HUDEP-2 (cell line): ENCODE measurements at regions not wholly inside any gene's neighbourhood (a gene's known extent, or its start where the extent isn't known, plus 50 kb on each side); places are given as distances from the start of the nearest gene placed in this dataset.

ENCODE experiments used
- DNase-seq, 76 experiments: peaks; one replicate each; lab custom pipeline; 2025; ENCODE audit not compliant: unreplicated experiment in 76 of 76; lab: John Stamatoyannopoulos, UW

- no peak for DNase-seq
Observed at GRCh38 chr13:68697551-68697950, 1410.1 kb upstream of the ATXN8OS start.

- no peak for DNase-seq
Observed at GRCh38 chr13:68696907-68697306, 1410.7 kb upstream of the ATXN8OS start.

DNA sequence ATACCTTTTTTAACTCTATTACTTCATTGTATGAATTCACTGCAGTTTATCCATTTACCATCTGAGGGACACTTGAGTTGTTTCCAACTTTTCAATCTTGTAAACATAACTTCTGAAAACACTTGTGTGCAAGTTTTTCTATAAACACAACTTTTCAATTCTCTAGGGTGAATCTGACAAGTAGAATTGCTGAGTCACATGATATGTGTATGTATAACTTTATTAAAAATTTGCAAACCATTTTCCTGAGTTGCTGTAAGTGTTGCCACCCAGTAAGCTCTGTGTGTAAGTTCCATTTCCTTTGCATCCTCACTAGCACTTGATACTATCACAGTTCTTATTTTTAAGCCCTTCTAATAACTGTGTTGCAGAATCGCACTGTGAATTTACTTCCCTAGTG lies 1415.6 kb upstream of the ATXN8OS start:
- no peak for DNase-seq

GRCh38 chr13:68690567-68690966 lies 1417.1 kb upstream of the ATXN8OS start:
- no peak for DNase-seq

DNA sequence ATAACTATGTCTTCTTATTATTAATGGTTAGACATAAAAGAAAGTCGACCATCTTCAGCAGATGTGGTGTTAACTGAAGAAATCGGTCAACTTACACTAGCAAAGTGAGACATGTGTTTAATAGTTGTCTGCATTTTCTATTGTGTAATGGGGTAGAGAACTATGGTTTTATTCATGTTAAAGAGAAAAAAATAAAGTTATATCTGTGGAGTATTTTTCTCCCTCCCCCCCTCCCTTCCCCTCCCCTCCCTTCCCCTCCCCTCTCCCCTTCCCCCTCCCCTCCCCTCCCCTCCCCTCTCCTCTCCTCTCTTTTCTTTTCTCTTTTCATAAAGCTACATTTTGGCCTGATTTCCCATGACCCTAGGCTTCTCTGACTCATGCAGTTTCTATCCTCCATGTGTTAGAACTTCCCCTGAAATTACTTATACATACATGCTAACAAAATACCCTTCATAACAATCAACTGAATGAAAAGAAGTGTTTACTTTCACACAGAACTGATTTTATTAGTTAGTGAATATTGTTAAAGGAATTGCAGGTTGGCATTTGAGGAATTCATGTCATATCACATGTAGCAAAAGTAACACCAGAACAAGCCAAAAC lies 1431.0 kb upstream of the ATXN8OS start:
- DNase-seq = no peak

DNA sequence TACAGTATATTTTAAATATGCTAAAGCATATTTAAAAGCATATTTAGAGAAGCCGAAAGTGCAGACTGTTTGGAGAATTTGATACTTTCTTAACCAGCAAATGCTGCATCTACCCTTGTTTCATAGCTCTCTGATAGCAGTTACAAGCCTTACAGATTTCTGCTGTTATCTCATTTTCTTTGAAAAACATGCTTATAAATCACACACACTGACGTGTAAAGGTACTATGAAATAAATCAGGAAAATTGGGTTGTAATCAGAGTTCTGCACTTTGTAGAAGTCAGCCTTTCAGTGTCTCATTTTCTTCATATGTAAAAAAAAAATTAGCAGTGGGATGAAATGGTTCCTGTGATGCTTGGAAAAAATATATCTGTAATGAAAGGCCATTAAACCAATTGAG lies 1432.4 kb upstream of the ATXN8OS start:
- no peak for DNase-seq

DNA sequence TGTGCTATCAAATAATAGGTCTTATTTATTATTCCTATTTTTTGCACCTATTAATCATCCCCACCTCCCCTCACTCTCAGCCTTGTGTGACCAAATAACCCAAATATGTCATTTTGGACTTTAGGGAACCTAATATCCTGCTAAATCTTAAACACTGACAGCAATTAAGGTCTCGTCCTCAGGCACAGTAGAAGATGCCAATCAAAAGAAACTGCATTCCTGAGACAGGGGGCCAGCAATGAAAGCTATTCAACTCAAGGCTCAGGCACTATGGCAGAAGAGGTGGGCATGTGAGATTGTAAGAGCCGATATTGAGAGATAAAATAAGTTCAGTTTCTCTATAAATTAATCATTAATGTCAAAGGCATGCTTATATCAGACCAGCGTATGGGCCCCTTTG lies 1437.7 kb upstream of the PCDH9 start:
- DNase-seq = no peak

GRCh38 chr13:68666774-68667397 lies 1436.8 kb upstream of the PCDH9 start:
- DNase-seq = no peak

GRCh38 chr13:68645814-68646213 lies 1415.7 kb upstream of the PCDH9 start:
- no peak for DNase-seq

DNA sequence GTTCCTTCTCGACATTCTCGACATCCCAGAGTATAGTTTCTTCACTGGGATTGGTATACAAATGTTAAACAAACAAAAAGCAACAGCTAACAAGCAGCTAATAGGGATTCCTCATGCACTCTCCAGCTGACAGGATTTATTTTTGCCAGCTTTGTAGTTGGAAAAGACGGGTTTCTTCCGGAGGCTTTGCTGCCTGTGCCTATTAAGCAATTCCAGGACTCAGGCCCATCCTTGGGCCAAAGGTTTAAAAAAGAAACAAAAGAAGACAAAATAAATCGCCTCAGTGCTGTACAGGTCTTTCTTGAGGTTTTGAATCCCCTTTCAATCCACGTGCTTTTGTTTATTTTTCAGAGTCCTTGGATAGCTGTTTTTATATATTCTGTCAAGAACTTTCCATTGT lies 1414.5 kb upstream of the PCDH9 start:
- no peak for DNase-seq

DNA sequence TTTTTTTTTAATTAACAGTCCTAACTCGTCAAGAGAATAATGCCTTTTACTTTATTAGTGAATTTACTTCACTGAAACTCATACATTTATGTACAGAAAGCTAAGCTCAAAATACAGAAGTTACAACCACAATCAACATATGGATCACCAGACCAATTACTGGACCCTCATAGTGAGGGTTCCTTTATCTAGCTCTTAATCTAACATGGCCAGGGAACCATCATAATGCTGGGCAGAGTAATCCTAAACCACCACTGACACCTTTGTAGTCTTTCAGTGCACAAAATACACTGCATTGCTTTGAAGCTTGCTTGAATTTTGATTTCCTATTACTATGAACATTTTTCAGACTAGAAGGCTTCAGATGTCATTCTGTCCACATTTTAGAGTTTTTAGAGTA lies 1406.6 kb upstream of the PCDH9 start:
- no peak for DNase-seq

GRCh38 chr13:68628994-68629393 lies 1398.9 kb upstream of the PCDH9 start:
- DNase-seq = no peak

DNA sequence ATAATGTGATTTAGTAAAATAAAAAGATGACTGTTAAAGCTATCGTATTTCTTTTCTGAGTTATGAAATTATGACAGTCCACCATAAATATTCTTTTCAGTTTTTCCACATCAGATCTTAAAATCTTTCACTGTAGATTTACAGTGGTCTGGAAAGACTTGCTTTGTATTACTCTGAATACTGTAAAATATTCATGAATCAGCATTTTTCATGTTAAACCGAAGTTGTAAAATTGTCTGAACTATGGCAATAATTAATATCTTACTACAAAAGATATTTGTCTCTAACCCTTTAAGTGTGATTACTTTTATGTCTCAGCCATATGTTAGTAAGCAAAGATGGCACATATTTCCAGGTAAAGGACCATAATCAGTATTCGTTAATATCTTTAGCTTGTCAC lies 1397.2 kb upstream of the PCDH9 start:
- DNase-seq = no peak

- DNase-seq = no peak
Observed at GRCh38 chr13:68616600-68617222, 1386.6 kb upstream of the PCDH9 start.

DNA sequence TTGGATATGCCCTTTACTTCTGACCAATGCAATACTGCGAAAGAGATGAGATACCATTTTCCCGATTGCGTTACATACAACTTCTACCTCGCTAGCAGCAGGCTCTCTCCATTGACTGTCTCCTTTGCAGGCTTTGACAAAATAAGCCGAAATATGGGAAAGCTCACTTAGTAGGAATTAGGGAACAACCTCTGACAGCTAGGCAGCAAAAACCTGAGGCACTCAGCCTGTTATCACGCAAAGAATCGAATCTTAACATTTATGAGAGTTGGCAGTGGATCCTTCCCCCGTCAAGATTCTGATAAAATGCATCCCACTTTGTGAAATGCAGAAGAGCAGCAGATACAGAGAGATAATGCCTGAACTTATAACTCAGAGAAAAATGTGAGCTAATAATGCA lies 1379.5 kb upstream of the PCDH9 start:
- no peak for DNase-seq

DNA sequence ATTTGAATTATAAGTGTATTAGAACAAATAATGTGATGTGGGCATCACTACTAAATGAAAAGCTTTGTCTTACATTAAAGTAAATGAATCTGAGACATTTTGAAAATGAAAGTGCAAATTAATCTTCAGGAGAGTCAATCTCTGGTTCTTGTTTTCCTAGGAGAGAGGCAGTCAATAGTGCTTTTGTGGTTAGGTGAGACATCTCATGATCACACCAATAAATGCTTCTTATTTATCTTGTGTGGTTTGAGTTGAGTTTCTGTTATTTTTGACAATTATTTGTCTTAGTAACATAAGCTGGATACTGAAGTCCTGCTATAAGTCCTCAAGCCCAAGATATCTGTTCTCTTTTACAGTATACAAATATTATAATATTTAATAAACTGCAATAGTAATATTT lies 1378.0 kb upstream of the PCDH9 start:
- DNase-seq = no peak

GRCh38 chr13:68597641-68598040 lies 1367.5 kb upstream of the PCDH9 start:
- DNase-seq = no peak

GRCh38 chr13:68588623-68589022 lies 1358.5 kb upstream of the PCDH9 start:
- DNase-seq = no peak

- no peak for DNase-seq
Observed at GRCh38 chr13:68584776-68585175, 1354.6 kb upstream of the PCDH9 start.

- DNase-seq = no peak
Observed at GRCh38 chr13:68574053-68574452, 1343.9 kb upstream of the PCDH9 start.

DNA sequence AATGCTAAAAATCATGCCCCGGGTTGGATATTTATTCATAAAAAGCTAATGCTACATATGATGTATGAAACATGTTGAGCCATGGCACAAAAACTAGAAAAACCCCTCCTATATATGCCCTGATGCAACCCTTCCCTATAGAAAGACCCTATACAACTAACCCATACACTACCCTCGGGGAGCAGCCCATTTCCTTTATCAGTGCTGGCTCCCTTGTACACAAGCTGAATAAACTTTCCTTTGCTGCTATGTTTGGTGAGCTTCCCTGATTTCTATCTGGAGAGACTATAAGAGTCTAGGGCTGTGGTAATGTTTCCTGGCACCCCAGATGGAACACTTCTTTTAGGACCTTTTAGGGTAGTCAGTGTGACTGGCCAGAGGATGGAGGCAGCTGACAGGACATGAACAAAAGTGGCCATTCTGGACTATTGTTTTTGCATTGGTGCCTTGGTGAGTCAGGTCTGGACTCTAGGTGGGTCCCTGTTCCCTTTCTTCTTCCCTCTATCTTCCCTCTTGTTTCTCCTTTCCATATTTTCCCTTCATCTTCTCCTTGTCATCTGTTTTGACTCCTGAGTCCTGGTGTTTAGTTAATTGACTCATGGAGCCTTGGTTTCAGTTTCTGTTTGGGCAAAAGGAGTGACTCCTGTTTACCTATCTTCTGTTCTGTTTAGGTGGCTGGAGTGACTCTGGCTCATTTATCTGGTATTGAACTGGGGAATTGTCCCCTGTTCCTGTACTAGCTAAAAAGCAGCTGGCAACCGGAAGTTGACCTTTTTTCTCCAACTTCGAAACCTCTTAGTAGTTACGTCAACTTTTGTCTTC lies 1321.8 kb upstream of the PCDH9 start:
- DNase-seq = no peak

GRCh38 chr13:68550330-68550729 lies 1320.2 kb upstream of the PCDH9 start:
- DNase-seq = no peak
